ENCODE measurements at regions not wholly inside any gene's neighbourhood (a gene's known extent, or its start where the extent isn't known, plus 50 kb on each side); places are given as distances from the start of the nearest gene placed in this dataset.
"Not testable (repeated sequence)": the region's sequence is repeated elsewhere in the genome, so short reads cannot be mapped to it uniquely, and the experiment has no call there.

- DNase-seq: not testable (repeated sequence)
Observed at GRCh38 chr18:5830902-5831301, 64.4 kb downstream of the TMEM200C start.

GRCh38 chr18:5828913-5829312 is 66.4 kb downstream of the TMEM200C start:
- DNase-seq: no peak

DNA sequence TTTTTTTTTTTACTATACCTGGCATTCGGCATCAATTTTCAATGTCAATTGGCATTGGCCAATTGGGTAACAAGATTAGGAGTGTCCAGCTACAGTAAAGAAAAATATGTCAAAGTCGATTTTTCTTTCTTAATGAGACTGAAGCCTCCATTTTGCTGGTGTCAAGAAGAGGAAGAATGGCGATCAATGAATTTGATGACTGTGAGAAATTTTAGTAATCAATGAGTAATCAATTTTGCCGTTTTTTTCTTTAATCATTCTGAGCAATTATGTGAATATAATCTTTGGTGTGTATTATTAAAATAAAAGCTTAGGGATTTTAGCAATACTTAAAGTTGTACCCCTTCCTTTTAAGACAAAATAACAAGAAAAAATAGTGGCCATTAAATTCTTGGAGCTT is 69.7 kb downstream of the TMEM200C start:
- DNase-seq: no peak

DNA sequence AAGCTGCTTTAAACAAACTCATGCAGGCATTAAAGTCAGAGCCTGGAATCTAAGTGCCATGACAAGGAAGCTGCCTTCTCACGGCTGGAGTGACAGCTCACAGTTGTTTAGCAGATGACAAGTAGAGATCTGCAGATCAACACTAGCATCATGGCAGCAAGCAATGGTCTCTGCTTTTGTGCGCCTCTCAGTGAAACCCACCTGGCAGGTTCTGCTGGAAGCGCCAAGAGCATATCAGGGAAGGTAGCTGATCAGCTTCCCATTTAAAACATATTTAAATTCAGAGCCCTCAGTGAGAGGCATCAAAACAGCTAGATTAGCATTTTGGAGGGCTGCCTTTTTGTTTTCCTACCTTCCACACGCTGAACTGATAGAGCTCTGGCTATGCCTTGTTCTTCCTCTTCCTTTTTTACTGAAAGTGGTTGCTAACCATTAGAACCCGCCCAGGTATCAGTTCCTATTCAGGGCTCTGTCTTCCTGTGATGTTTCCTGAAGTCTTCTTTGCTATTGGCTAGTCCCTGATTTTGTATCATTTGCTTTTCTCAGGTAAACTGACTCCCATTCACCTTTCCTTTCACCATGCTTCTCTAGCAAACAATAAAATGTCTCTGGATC is 70.8 kb downstream of the TMEM200C start:
- no peak for DNase-seq

DNA sequence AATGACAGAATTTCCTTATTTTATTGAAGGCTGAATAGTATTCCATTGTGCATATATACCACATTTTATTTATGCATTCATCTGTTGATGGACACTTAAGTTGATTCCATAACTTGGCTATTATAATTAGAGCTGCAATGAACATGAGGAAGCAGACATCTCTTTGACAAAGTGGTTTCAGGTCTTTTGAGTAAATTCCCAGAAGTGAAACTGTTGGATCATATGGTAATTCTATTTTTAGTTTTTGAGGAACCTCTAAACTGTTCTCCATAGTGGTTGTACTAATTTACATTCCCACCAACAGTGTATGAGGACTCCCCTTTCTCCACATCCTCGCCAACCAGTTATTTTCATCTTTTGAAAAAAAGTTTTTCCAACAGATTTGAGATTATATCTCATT is 77.5 kb downstream of the TMEM200C start:
- DNase-seq: no peak

DNA sequence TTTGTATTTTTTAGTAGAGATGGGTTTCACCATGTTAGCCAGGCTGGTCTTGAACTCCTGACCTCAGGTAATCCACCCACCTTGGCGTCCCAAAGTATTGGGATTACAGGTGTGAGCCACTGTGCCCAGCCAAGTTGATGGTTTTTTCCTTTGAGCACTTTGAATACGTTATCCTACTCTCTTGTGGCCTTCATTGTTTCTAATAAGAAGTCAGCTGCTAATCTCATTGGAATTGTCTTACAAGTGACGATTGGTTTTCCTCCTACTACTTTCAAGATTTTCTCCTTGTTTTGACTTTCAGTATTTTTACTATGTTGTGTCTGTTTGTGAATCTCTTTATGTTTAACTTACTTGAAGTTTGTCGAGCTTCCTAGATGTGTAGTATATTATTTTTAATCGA is 88.5 kb downstream of the TMEM200C start:
- no peak for DNase-seq

- no peak for DNase-seq
Observed at GRCh38 chr18:5787936-5788335, 107.4 kb downstream of the TMEM200C start.

DNA sequence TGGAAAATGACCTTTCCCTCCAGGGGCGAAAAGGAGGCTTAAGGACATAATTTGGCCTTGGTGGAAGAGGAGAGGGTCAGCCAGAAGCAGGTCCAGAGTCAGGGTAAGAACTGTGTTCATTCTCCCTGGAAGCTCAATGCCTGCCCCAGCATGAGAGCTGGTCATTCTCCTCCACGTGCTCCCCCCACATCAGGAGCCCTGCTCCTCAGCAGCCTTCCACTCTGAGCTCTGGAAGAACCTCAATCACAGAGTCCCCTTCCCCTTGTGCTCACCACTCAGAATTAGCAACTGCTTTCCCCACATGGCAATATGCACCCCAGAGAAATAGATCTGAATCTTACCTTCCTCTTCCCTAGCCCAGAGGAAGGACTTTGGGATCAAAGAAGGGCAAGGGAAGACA is 115.4 kb downstream of the TMEM200C start:
- DNase-seq: no peak

DNA sequence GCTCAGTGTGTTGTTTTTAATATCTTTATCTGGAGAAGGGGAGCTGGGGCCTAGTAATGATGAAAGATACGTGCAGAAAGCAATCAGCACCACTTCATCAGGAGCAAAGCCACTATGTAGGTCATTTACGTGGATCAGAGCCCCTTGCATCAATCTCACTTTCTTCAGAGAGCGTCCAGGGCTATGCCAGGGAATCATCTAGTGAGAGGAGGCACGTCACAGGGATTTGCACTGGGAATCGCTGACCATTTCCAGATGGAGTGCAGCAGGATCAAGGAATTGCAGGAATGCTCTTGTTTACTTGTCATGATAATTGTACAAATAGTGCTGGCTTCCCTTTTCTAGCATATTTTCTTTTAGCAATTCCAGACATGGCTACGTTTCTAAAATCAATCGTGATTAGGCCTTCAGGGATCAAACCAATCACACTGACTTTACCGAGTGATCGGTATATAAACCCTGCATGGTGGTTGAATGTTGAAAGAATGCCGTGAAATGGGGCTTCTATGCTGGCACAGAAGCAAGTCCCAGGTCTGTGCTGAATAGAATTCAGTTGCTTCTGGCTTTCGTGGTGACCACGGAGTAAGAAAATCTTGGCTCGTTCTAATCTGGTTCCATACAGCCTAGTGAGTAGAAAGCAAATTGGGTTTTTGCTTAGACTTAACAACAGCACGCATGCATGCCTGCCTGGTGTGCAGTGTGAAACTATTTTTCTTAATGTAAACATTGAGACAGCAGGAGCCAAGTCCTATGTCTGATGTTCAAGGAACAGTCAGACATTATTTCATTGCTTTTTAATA is 122.8 kb downstream of the TMEM200C start:
- no peak for DNase-seq

DNA sequence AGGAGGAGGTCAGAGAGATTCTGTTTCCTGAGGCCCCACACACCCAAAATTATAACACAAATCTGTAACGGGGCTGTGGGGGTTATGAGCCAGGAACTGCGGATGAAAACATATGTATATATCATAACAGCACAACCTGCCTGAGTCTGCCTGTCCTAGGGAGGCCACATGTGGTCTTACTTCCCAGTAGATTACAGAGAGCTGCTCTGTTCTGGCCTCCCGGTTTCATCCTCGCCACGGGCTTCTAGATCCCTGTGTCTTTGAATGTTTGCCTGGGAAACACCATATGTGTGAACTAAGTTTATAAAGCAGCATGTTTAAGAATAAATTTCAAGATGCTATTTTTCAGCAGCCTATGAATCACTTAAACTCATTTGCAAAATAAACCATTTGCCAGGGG is 124.0 kb downstream of the TMEM200C start:
- no peak for DNase-seq

GRCh38 chr18:5770176-5770575 is 125.1 kb downstream of the TMEM200C start:
- no peak for DNase-seq

DNA sequence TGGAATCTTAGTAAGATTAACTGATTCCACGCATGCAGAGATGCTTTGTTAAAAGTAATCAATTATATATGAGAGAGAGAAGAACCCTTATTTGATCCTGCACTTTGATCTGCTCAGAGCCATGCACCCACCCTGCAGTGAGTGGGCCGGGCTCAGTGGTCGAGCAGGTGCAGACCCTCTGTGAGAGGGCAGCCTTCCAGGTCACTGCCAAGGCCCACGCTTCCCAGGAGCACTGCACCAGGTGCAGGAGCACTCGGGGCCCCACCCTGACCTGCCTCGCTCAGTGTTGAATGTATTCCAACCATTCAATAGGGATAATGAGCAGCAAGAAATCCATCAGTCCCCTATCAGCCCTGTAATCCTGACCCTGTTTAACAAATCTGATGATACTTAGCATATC is 126.9 kb downstream of the TMEM200C start:
- DNase-seq: no peak

GRCh38 chr18:5759194-5759593 is 136.1 kb downstream of the TMEM200C start:
- DNase-seq: no peak

DNA sequence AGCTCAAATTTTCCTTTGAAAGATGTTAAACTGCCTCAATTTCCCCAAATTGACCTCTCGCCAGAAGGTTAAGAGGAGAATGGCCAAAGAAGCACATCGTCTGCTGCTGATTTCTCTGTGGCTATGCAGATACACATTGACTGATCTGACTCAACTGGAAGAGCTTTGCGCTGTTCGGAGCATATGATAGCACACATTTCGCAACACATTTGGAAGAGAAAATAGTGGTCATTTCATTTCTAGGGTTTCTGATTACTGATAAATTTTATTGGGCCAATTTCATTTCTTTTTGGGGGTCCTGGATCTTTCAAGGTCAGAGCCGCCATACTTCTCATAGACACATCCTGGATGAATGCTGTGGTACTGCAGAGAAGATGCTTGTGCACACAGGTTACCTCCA is 138.5 kb downstream of the TMEM200C start:
- no peak for DNase-seq

GRCh38 chr18:5747678-5748077 is 147.6 kb downstream of the TMEM200C start:
- DNase-seq: no peak

DNA sequence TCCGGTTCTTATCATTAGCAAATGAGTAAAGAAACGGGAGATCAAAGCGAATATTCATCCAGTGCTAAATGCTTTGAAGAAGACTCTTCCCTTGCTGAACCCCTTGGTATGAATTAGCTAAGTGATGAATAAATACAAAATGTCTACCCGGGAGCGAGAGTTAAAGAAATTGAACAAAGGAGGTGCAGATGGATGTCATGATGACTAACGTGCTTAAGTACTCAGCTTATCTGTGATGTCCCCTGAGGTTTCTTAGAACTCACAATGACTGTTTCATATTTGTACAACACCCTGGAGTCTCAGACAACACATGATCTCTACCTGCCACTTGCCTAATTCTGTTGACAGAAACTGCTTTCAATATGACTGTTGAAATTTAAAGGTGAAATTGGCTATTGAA is 148.5 kb downstream of the TMEM200C start:
- DNase-seq: no peak

DNA sequence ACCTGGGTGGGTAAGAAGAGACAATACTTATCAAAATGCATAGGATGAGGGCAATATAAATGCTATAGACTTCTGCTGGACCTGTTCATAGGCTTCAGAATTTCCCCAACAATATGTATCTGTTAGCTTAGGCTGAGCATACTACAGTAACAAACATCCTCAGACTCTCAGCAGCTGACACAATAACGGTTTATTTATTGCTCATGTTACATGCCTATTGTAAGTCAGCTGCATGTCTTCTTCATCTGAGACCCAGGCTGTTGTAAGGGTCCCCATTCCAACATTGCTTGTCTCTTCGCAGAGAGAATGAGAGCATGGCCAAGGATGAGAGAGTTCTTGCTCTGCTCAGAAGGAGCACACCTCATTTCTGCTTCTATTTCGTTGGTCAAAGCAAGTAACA is 150.7 kb downstream of the TMEM200C start:
- DNase-seq: no peak

DNA sequence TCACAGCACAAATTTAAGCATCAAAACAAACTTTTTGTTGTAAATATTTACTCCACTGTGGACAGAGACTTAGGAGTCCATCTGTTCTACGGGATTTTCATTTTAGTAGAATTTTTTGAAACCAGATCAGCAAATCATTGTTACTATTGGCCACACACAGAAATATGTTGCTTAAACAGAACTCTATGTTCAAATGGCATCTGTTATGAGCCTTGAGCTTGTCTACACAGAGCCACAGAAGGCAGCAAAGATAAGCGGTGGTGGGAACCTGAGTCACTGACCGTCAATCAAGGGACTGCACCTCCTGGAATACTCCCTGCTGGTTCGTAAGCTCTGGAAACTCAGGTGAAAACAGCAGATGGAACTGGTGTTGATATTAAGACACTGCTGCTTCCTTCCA is 156.8 kb downstream of the TMEM200C start:
- no peak for DNase-seq

DNA sequence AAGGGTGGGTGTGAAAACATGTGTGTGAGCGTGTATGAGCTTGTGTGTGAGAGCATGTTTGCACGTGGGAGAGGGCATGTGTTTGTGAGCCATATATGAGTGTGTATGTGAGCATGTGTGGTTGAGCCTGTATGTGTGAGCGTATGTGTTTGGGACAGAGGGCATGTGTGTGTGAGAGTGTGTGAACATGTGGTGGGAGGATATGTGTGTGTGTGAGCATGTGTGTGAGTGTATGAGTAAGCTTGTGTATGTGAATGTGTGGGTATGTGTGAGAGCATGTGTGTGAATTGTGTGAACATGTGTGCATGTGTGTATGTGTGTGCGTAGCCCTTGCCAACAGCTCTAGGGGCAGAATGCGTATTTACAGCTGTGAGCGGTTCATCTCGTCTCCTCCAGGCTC is 163.0 kb downstream of the TMEM200C start:
- DNase-seq: no peak

- no peak for DNase-seq
Observed at GRCh38 chr18:5729983-5730699, 165.2 kb downstream of the TMEM200C start.

GRCh38 chr18:5728531-5728930 is 166.8 kb downstream of the TMEM200C start:
- no peak for DNase-seq

GRCh38 chr18:5726011-5726410 is 169.3 kb downstream of the TMEM200C start:
- DNase-seq: no peak

- DNase-seq: no peak
Observed at GRCh38 chr18:5721924-5722323, 173.4 kb downstream of the TMEM200C start.

DNA sequence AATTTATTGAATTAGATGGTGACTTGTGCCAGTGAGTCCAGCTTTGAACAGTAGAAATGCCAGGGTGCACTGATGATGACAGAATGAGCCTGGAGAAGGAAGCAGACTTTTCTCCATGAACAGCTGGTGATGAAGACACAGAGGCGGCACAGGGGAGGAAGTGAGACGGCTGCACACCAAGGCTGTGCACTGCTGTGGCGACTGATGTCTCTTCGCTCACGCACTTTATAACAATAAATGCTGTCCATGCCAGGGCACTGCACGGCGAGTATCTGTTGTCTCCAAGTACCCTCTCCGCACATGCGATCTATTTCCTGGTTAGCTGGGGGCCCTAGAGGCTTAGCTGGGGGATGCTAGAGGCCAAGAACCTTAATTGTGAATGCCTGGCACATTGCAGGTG is 175.2 kb downstream of the TMEM200C start:
- DNase-seq: peak; percentile 49

Measured in NCI-H1694 (cell line).